ENCODE measurements at regions not wholly inside any gene's neighbourhood (a gene's known extent, or its start where the extent isn't known, plus 50 kb on each side); places are given as distances from the start of the nearest gene placed in this dataset.

DNA sequence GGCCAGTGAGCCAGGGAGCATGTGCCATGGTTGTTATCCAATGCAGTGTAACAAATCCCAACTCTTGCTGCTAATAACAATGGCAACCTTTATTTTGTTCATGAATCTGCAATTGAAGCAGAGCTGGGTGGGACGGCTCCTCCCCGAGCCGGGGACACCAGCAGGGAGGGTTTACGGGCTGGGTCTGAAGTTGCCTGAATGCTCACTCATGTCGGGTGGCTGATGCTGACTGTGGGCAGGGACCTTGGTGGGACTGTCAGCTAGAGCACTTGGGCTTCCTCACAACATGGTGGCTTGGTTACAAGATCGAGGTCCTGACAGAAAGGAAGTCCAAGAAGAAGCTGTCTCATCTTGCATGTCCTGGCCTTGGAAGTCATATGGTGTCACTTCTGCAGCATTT, 264.5 kb downstream of the NDUFA10 start:
- intact Hi-C loops (cut with DNase I, micrococcal nuclease) = no loop called here
- ATAC-seq = no peak
- no peak for DNase-seq

DNA sequence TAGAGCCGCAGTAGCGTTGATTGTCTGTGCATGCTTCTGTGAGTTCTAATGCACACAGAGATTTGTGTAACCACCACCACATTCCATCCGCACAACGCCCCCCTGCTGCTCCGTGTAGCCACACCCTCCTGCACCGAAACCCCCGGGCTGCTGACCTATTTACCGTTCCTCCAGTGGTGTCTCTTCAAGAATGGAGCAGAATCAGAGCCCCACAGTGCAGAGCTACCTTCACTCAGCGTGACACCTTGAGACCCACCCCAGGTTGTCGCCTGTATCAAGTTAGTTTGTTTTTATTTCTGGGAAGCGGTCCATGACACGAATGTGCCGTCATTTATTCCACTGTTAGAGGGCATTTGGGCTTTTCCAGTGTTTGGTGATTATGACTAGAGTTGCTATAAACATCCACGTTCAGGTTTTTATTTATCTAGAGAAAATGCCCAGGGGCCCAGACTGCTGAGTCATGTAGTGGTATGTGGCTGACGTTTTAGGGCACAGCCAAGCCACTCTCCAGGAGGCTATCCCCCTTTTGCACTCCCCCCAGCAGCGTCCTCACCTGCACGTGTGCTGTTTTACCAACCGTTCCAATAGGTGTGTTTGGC, 266.8 kb downstream of the NDUFA10 start:
- ATAC-seq = no peak
- intact Hi-C loops (cut with DNase I, micrococcal nuclease) = no loop called here

GRCh38 chr2:239756790-239757760, 268.1 kb downstream of the NDUFA10 start:
- DNase-seq (no peak), ATAC-seq (no peak)
- intact Hi-C loops (cut with DNase I, micrococcal nuclease) = no loop called here

More for the DNA sequence above, 266.8 kb downstream of the NDUFA10 start:
- no peak for DNase-seq

- intact Hi-C loops (cut with DNase I, micrococcal nuclease) = no loop called here
- DNase-seq (no peak), ATAC-seq (no peak)
Observed at GRCh38 chr2:239756031-239756789, 268.9 kb downstream of the NDUFA10 start.

- DNase-seq = no peak
- no peak for ATAC-seq
- intact Hi-C loops (cut with DNase I, micrococcal nuclease) = no loop called here
Observed at GRCh38 chr2:239753401-239753837, 271.7 kb downstream of the NDUFA10 start.

DNA sequence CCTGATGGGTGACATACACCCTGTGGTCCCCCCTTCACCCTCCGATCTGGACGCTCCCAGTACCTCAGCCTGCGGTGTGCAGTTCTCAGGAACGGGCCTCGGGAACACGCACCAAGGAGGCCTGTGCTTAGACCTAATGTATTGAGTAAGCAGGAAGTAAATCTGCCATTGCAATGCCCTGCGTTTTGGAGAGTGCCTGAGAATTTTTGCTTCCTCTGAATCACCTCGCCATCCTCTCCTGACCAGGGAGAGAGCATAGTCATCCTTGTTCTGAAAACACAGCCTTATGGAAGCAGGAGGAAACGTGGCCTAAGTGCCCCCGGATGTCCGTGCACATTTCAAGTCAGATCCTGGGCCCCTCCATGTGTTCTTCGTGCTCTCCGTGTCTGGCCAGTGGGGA, 272.2 kb downstream of the NDUFA10 start:
- intact Hi-C loops (cut with DNase I, micrococcal nuclease) = no loop called here
- ATAC-seq (no peak), DNase-seq (no peak)

DNA sequence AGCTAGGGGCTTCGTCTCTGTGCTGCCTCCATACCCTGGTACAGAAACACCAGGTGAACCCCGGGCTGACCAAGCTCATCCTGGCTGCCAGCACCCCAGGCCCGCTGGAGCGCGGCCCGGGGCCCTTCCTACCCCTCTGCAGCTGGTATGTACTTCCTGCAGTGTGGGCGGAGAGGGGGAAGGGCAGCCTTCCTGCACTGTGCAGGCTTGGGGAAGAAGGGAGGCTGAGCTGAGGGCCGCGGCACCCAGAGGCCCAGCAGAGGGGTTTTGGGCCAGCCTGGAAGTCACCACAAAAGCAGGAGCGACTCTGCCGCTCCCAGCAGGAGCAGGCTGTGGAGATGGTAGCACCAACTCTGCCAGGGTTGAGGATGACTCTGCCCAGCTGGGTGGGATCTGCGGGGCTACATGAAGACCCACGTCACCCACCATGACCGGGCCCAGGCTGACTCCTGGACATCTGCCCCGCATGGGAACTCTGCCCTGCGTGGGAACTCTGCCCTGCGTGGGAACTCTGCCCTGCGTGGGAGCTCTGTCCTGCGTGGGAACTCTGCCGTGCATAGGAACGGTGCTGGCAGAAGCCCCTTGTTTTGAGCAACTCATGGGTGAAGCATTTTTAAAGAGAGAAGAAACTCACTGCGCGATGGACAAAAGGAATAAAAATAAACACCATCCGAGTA, 273.3 kb downstream of the NDUFA10 start:
- DNase-seq = peak in 1 of 2 donors; percentile 32
- intact Hi-C loops (cut with DNase I, micrococcal nuclease) = no loop called here
- no peak for ATAC-seq

DNA sequence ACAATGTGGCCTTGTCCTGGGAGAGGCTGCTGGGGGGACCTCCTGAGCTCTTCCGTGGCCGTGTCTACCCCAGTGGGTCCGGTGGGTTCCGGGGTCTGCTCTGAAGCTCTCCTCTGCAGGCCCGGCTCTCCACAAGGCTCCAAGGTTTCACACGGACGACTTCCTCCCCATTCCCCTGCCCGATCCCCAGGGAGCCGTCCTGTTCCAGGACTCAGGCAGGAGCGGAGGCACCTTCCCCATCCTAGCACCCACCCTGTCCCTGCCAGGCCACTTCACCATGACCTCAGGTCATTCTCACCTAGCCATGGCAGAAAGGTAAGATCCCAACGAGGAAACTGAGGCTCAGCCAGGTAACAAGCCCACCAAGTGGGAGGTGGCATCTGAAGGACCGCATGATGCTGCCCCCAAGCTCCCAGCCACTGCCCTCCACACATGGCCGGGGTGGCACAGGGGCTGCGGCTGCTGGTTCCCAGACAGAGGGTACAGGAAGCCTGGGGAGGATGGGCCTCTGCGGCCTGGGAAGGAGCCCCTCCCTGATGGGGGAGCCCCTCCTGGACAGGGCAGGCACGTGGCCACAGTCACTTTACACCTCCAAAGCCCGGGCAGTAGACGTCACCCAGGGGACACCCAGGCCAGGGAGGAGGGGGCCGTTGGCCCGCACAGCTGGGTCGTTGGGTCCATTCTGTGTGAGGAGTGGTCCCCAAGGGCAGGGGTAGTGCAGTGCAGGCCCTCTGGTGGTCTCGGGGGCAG, 274.0 kb downstream of the NDUFA10 start:
- no peak for DNase-seq
- intact Hi-C loops (cut with DNase I, micrococcal nuclease) = no loop called here
- no peak for ATAC-seq

GRCh38 chr2:239750045-239750835, 274.9 kb downstream of the NDUFA10 start:
- ATAC-seq (no peak), DNase-seq (no peak)
- intact Hi-C loops (cut with DNase I, micrococcal nuclease) = no loop called here

- intact Hi-C loops (cut with DNase I, micrococcal nuclease) = no loop called here
- ATAC-seq = no peak
- DNase-seq = no peak
Observed at GRCh38 chr2:239749272-239749873, 275.8 kb downstream of the NDUFA10 start.

DNA sequence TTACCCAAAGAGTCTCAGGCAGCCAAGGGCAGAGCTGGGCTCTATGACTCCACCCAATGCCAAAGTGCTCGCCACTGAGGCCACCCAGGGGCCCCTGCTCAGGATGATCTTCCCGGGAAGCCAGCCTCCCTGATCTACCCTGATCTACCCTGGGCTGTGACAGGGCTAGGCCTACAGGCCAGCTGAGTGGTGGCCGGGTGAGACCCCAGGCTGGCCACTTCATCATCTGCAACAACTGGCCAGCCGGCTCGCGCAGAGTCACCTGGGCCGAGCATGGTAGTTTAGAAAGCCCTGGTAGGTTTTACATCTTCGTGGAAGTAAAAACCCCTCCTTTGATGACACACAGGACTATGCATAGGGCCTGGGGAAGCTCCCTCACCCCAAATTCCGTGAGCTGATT, 276.3 kb downstream of the NDUFA10 start:
- intact Hi-C loops (cut with DNase I, micrococcal nuclease) = no loop called here
- ATAC-seq = no peak
- DNase-seq = no peak

DNA sequence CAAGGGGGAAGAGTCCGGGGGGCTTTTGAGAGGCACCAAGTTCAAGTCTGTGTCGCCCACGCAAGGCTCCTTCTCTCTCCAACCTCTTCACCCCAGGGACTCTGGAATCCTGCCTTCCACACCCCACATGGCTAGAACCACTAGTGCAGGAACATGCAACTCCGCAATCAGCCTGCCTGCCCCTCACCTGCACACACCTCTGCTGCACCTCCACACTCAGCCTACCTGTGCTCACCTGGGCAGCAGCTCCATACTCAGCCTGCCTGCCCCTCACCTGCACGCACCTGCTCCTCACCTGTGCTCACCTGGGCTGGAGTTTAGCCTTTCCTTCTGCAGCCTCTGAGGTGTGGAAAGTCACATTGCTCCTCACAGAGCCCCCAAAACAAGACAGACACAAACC, 277.4 kb downstream of the NDUFA10 start:
- no peak for ATAC-seq
- intact Hi-C loops (cut with DNase I, micrococcal nuclease) = no loop called here
- no peak for DNase-seq

DNA sequence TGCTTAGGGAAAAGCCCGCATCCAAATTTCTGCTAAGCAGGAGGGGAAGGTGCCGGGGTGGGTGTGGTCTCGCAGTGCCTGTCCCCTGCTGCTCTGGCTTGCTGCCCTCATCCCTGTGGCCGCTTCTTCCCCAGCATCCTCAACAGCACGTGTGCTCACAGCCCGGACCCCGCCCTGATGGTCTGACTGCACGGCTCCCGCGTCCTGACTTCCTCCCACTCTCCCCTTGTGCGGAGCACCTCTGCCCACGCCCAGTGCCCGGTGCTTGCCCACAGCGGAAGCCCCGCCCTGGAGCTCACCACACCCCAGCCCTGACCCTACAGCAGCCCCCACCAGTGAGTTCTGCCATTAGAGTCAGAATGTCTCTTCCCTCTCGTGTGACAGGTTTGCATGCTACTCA, 277.9 kb downstream of the NDUFA10 start:
- DNase-seq (no peak), ATAC-seq (no peak)
- intact Hi-C loops (cut with DNase I, micrococcal nuclease) = no loop called here

GRCh38 chr2:239746559-239747246, 278.4 kb downstream of the NDUFA10 start:
- ATAC-seq (no peak), DNase-seq (no peak)
- intact Hi-C loops (cut with DNase I, micrococcal nuclease) = no loop called here

GRCh38 chr2:239745386-239746227, 279.5 kb downstream of the NDUFA10 start:
- no peak for DNase-seq

More at GRCh38 chr2:239745386-239746227, 279.5 kb downstream of the NDUFA10 start:
- intact Hi-C loops (cut with DNase I, micrococcal nuclease) = no loop called here
- ATAC-seq = no peak

Data from left colon (tissue), 2 donors.